BJ (cell line): ENCODE measurements at regions not wholly inside any gene's neighbourhood (a gene's known extent, or its start where the extent isn't known, plus 50 kb on each side); places are given as distances from the start of the nearest gene placed in this dataset.

Source experiments
- CTCF ChIA-PET: fragments of 350-600 bp; formaldehyde crosslinking; extraction: SDS; loops from one replicate; lab custom pipeline; 2021; ENCODE audit warnings: antibody characterized with exemption, inconsistent platforms; lab: Yijun Ruan, JAX
- POLR2A ChIA-PET: fragments of 300-600 bp; sonication (Branson Sonifier 250); formaldehyde crosslinking; extraction: SDS; loops from one replicate; lab custom pipeline; 2021; ENCODE audit warnings: antibody characterized with exemption; lab: Charles Lee
- DNase-seq: peaks from one replicate; pipeline ENCODE4 v3.0.0-alpha.2; 2011; ENCODE audit warnings: low read depth
- H3K27me3 ChIP-seq: 2 replicates; pipeline ENCODE4 v1.6.0; 2011; ENCODE audit warnings: low read length; ENCODE audit not compliant: control insufficient read depth, insufficient read depth
- H3K36me3 ChIP-seq: 2 replicates; pipeline ENCODE4 v1.5.1; 2011; ENCODE audit warnings: low read length; ENCODE audit not compliant: control insufficient read depth, insufficient read depth
- H3K4me3 ChIP-seq: 2 replicates; pipeline ENCODE4 v1.5.1; 2011; ENCODE audit warnings: low read depth, mild to moderate bottlenecking, control low read depth, low read length
- CTCF ChIP-seq: IDR thresholded peaks from 2 replicates; pipeline ENCODE4 v1.5.1; 2011; ENCODE audit warnings: low read depth, mild to moderate bottlenecking, control low read depth, inconsistent platforms, low read length, moderate library complexity; ENCODE audit not compliant: insufficient read depth

DNA sequence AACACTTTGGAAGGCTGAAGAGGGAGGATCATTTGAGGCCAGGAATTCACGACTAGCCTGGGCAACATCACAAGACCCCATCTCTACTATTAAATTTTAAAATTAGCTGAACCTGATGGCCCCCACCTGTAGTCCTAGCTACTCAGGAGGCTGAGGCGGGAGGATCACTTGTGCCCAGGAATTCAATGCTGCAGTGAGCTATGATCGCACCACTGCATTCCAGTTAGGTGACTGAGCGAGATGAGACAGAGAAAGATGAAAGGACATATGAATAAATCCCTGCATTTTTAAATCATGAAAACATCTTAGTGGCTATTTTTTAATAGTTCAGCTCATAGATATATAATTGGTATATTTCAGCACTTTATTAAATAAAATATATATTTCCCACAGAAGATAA is 93.8 kb downstream of the GPR63 start:
- Histone ChIP-seq H3K27me3 (no peaks in the 10 kb centered on the region; the same call in 1 of the 2 replicates), H3K4me3 (no peak overlapping the region), H3K36me3 (no peaks in the 10 kb centered on the region)
- POLR2A ChIA-PET = no interaction called here
- DNase-seq = no peak
- TF ChIP-seq CTCF = no peak
- CTCF ChIA-PET = interaction anchor here (0.7 kb wide), 1 partner anchor 68 kb away, joined by 3 read pairs; no protein-coding TSS in a partner anchor

- no peak overlapping the region for H3K4me3 ChIP-seq
- no peaks in the 10 kb centered on the region for H3K36me3 ChIP-seq
- CTCF ChIA-PET = no interaction called here
- TF ChIP-seq CTCF = no peak
- no peaks in the 10 kb centered on the region; the same call in 1 of the 2 replicates for H3K27me3 ChIP-seq
- no peak for DNase-seq
- POLR2A ChIA-PET = no interaction called here
Observed at GRCh38 chr6:96742702-96743101, 94.6 kb downstream of the GPR63 start.

GRCh38 chr6:96735332-96735731 is 101.9 kb downstream of the GPR63 start:
- no peak for TF ChIP-seq CTCF
- POLR2A ChIA-PET = no interaction called here
- Histone ChIP-seq H3K4me3 (no peak overlapping the region), H3K36me3 (no peaks in the 10 kb centered on the region), H3K27me3 (no peaks in the 10 kb centered on the region)
- CTCF ChIA-PET = no interaction called here
- DNase-seq = no peak

DNA sequence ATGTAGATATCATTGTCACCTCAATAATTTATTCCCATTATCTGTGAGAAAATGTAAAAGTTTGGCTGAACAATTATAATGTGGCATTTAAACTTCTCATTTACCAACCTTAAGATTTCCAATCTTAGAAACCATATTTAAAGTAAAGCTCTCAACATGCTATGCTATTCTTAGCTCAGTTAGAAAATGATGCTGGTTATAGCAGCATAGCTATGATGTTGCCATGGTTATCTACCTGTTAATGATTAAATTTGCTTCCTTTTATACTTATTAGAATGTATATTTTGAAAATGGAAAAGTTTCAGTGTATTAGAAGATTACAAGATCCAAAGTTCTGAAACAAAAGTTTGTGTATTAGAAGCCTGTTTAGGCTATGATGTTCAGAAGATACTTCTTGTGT is 110.1 kb downstream of the GPR63 start:
- DNase-seq = no peak
- Histone ChIP-seq H3K36me3 (no peaks in the 10 kb centered on the region), H3K27me3 (no peaks in the 10 kb centered on the region; the same call in 1 of the 2 replicates), H3K4me3 (no peak overlapping the region)
- ChIA-PET CTCF (no interaction called here), POLR2A (no interaction called here)
- no peak for TF ChIP-seq CTCF

GRCh38 chr6:96725296-96725695 is 112.0 kb downstream of the GPR63 start:
- H3K36me3 ChIP-seq = no peaks in the 10 kb centered on the region
- no peak for DNase-seq
- ChIA-PET CTCF (no interaction called here), POLR2A (no interaction called here)
- no peaks in the 10 kb centered on the region; the same call in 1 of the 2 replicates for H3K27me3 ChIP-seq
- H3K4me3 ChIP-seq = no peak overlapping the region
- TF ChIP-seq CTCF = no peak
